K562 (cell line): ENCODE measurements at regions not wholly inside any gene's neighbourhood (a gene's known extent, or its start where the extent isn't known, plus 50 kb on each side); places are given as distances from the start of the nearest gene placed in this dataset.

ENCODE experiments used
- ATAC-seq: fragments of 200-7000 bp; cut with Tn5 transposase; 3 replicates; pipeline ENCODE4 v1.9.1; 2020; ENCODE audit warnings: moderate library complexity
- BruUV-seq: library from RNA; stranded (reverse); fragments of 400-500 nt; replicated peaks from 2 replicates; lab custom pipeline; 2021; lab: Mats Ljungman, UMichigan
- CTCF ChIA-PET: fragments of 300-600 bp; formaldehyde crosslinking; extraction: SDS; loops from one replicate; lab custom pipeline; 2021; ENCODE audit warnings: low intra/inter-chr PET ratio; lab: Yijun Ruan, JAX
- POLR2A ChIA-PET: fragments of 300-600, 350-650 bp; sonication (Branson Sonifier 250); formaldehyde crosslinking; extraction: SDS; loops from one replicate; lab custom pipeline; 2021; ENCODE audit warnings: antibody characterized with exemption, inconsistent platforms; lab: Yijun Ruan, JAX
- DNase-seq, 4 experiments: peaks; one replicate each; pipeline versions ENCODE4 v3.0.0 to v3.0.0-alpha.2; 2011 to 2018; ENCODE audit warnings: low spot score in 3 of 4, mixed read lengths in 3 of 4; ENCODE audit errors: extremely low read depth in 1 of 4
- FAIRE-seq: peaks from 2 replicates; lab custom pipeline; 2011; peaks lifted over from hg19 to GRCh38; lab: Jason Lieb, UNC
- H2AFZ ChIP-seq: 2 replicates; pipeline ENCODE4 v1.6.0; 2011; ENCODE audit warnings: low read depth, low read length, control low read depth, inconsistent platforms
- H3K27ac ChIP-seq: fragments of 200-600 bp; 3 replicates; pipeline ENCODE4 v1.8.0; 2011; ENCODE audit warnings: low read depth, mild to moderate bottlenecking, control low read depth, inconsistent platforms, low read length, moderate library complexity, mixed read lengths; ENCODE audit errors: extremely low read depth
- H3K27me3 ChIP-seq, 2 experiments: fragments of 300-600 bp in 1 of 2; 2 replicates in 1 of 2; 3 replicates in 1 of 2; pipeline versions ENCODE4 v1.6.0 to v1.8.0; 2011; ENCODE audit warnings: inconsistent platforms in 2 of 2, low read length in 2 of 2, mild to moderate bottlenecking in 1 of 2, mixed read lengths in 1 of 2, moderate library complexity in 1 of 2; ENCODE audit not compliant: control insufficient read depth in 2 of 2, insufficient read depth in 2 of 2
- H3K36me3 ChIP-seq: fragments of 300-600 bp; 3 replicates; pipeline ENCODE4 v1.8.0; 2011; ENCODE audit warnings: mild to moderate bottlenecking, low read length, inconsistent platforms; ENCODE audit not compliant: control insufficient read depth, insufficient read depth
- H3K4me1 ChIP-seq, 2 experiments: fragments of 200-600 bp in 1 of 2; replicated peaks in 1 of 2; 2 replicates in 1 of 2; 3 replicates in 1 of 2; pipeline versions ENCODE4 v1.5.1 to v1.8.0; 2011; ENCODE audit warnings: inconsistent platforms in 2 of 2, low read length in 2 of 2, mild to moderate bottlenecking in 1 of 2, mixed read lengths in 1 of 2, moderate library complexity in 1 of 2; ENCODE audit not compliant: control insufficient read depth in 2 of 2, insufficient read depth in 2 of 2
- H3K4me2 ChIP-seq: 2 replicates; pipeline ENCODE4 v1.6.1; 2011; ENCODE audit warnings: low read length, control low read depth, inconsistent platforms, mixed read lengths; ENCODE audit not compliant: insufficient read depth
- H3K4me3 ChIP-seq: fragments of 200-600 bp; sonication (generic), shearing (Covaris generic); 2 replicates; pipeline ENCODE4 v1.5.1; 2016; ENCODE audit warnings: control low read depth, inconsistent platforms
- H3K79me2 ChIP-seq: fragments of 200-600 bp; 3 replicates; pipeline ENCODE4 v1.8.0; 2011; ENCODE audit warnings: low read length, inconsistent platforms; ENCODE audit not compliant: control insufficient read depth, insufficient read depth
- H3K9ac ChIP-seq, 2 experiments: 2 replicates each; pipeline versions ENCODE4 v1.6.0 to v1.6.1; 2011; ENCODE audit warnings: low read depth in 2 of 2, low read length in 2 of 2, control low read depth in 1 of 2, inconsistent platforms in 1 of 2, mild to moderate bottlenecking in 1 of 2, mixed read lengths in 1 of 2; ENCODE audit not compliant: insufficient read depth in 1 of 2
- H3K9me1 ChIP-seq: one replicate; pipeline ENCODE4 v1.6.0; 2011; ENCODE audit warnings: inconsistent platforms, mild to moderate bottlenecking, low read length, moderate library complexity; ENCODE audit not compliant: control insufficient read depth, insufficient read depth
- H3K9me3 ChIP-seq: replicated peaks from 2 replicates; pipeline ENCODE4 v1.5.1; 2011; ENCODE audit warnings: low read depth, low read length, inconsistent platforms; ENCODE audit not compliant: control insufficient read depth, insufficient read depth
- H4K20me1 ChIP-seq: replicated peaks from 2 replicates; pipeline ENCODE4 v1.6.1; 2011; ENCODE audit warnings: low read length, inconsistent platforms, mixed read lengths; ENCODE audit not compliant: control insufficient read depth, insufficient read depth
- BHLHE40 ChIP-seq: IDR thresholded peaks from 2 replicates; pipeline ENCODE4 v1.6.1; 2011; ENCODE audit warnings: low read length, improper control_type of control experiment
- DACH1 ChIP-seq: fragments of 450-650 bp; IDR thresholded peaks from 2 replicates; pipeline ENCODE4 v1.6.1; 2018; ENCODE audit not compliant: partially characterized antibody
- HLTF ChIP-seq: fragments of 450-650 bp; IDR thresholded peaks from 2 replicates; pipeline ENCODE4 v1.6.1; 2016
- KDM1A ChIP-seq, 2 experiments: fragments of 450-650 bp; IDR thresholded peaks; 2 replicates each; pipeline ENCODE4 v1.6.1; 2016; ENCODE audit warnings: mild to moderate bottlenecking in 2 of 2
- PRPF4 ChIP-seq: fragments of 200-400 bp; formaldehyde crosslinking; IDR thresholded peaks from one replicate; pipeline ENCODE4 v1.6.1; 2017; ENCODE audit warnings: low read length, low read depth, mild to moderate bottlenecking; ENCODE audit not compliant: insufficient read depth, poor library complexity, severe bottlenecking
- RAD21 ChIP-seq, 2 experiments: fragments of 250-450 bp in 1 of 2; fragments of 450-650 bp in 1 of 2; sonication (Bioruptor Pico) in 1 of 2; formaldehyde crosslinking in 1 of 2; IDR thresholded peaks in 1 of 2; conservative IDR thresholded peaks in 1 of 2; 2 replicates each; pipeline versions ENCODE4 v1.4.0 to v1.8.0; 2020 to 2022; ENCODE audit warnings: mild to moderate bottlenecking in 2 of 2, moderate library complexity in 1 of 2
- THRB ChIP-seq: fragments of 450-650 bp; formaldehyde crosslinking; conservative IDR thresholded peaks from 2 replicates; pipeline ENCODE4 v1.4.0; 2022; ENCODE audit warnings: mild to moderate bottlenecking, missing genetic modification characterization
- ZNF12 ChIP-seq: sonication (generic); formaldehyde crosslinking; IDR thresholded peaks from 2 replicates; pipeline ENCODE4 v1.4.0; 2020; ENCODE audit warnings: mild to moderate bottlenecking, missing genetic modification reagents
- ZNF444 ChIP-seq: fragments of 250-450 bp; sonication (Bioruptor Pico); IDR thresholded peaks from 2 replicates; pipeline ENCODE4 v1.4.0; 2020; ENCODE audit warnings: mild to moderate bottlenecking, moderate library complexity
- WGBS: fragments of 100-300 bp; shearing (Covaris generic); methylation state at CpG from one replicate; pipeline ENCODE4 v1.1.6; 2016; ENCODE audit warnings: low coverage, mixed read lengths; ENCODE audit not compliant: insufficient coverage; ENCODE audit errors: missing lambda C conversion rate; 5-methylcytosine and 5-hydroxymethylcytosine counted together
- in situ Hi-C: fragments of 300-500 bp; cut with MboI; formaldehyde crosslinking; loops from 4 replicates; pipeline ENCODE4 v1.15.0; 2018; ENCODE audit warnings: inconsistent platforms, mixed read lengths
- intact Hi-C: fragments of 100-400 bp; cut with micrococcal nuclease; formaldehyde crosslinking; loops from 2 replicates; pipeline ENCODE4 v1.14.2; 2022

- Histone ChIP-seq H4K20me1 (no peaks in the 10 kb centered on the region), H3K36me3 (no peaks in the 10 kb centered on the region), H3K4me2 (no peak overlapping the region), H2AFZ (no peak overlapping the region), H3K4me1 (no peaks in the 10 kb centered on the region), H3K27ac (no peak overlapping the region), H3K9me1 (no peaks in the 10 kb centered on the region), H3K9me3 (no peaks in the 10 kb centered on the region), H3K4me3 (no peak overlapping the region), H3K9ac (no peak overlapping the region), H3K79me2 (no peaks in the 10 kb centered on the region), H3K27me3 (no peaks in the 10 kb centered on the region)
- no peak for ATAC-seq
- FAIRE-seq: no peak
- intact Hi-C loops: no loop called here
- WGBS: 0% methylated on average over 3 of the region's 3 CpGs
- BruUV-seq: no TSS peak
- no peak for TF ChIP-seq KDM1A (IDR thresholded peaks at IDR 0.05)
- no peak for TF ChIP-seq DACH1
- no peak for TF ChIP-seq ZNF444 (CRISPR knock-in tag)
- no peak for TF ChIP-seq PRPF4
- no peak for TF ChIP-seq ZNF12
- TF ChIP-seq THRB (CRISPR knock-in tag): no peak
- TF ChIP-seq HLTF: no peak
- no peak for TF ChIP-seq BHLHE40
- no peak for TF ChIP-seq RAD21 (CRISPR knock-in tag; conservative IDR thresholded peaks at IDR 0.05 in 1 of 2, IDR thresholded peaks at IDR 0.05 in 1 of 2)
- ChIA-PET CTCF (no interaction called here), POLR2A (no interaction called here)
- in situ Hi-C loops: no loop called here
- no peak for DNase-seq
These were observed 412.0 kb downstream of the ACTL7B start for GRCh38 chr9:108443741-108444140.
